ENCODE measurements at regions not wholly inside any gene's neighbourhood (a gene's known extent, or its start where the extent isn't known, plus 50 kb on each side); places are given as distances from the start of the nearest gene placed in this dataset.
"Not testable (repeated sequence)": the region's sequence is repeated elsewhere in the genome, so short reads cannot be mapped to it uniquely, and the experiment has no call there.

- not testable (repeated sequence) for DNase-seq
These were observed 52.0 kb upstream of the TMTC2 start for GRCh38 chr12:82634495-82635258.

- DNase-seq, result no peak
These were observed 51.4 kb upstream of the TMTC2 start for GRCh38 chr12:82635263-82635662.
